ENCODE measurements at regions not wholly inside any gene's neighbourhood (a gene's known extent, or its start where the extent isn't known, plus 50 kb on each side); places are given as distances from the start of the nearest gene placed in this dataset.

- no peak for DNase-seq
Observed at GRCh38 chr13:63614874-63615612, 2199.4 kb upstream of the PCDH20 start.

GRCh38 chr13:63607153-63607552 lies 2191.5 kb upstream of the PCDH20 start:
- no peak for DNase-seq

- DNase-seq: no peak
Observed at GRCh38 chr13:63605962-63606361, 2190.3 kb upstream of the PCDH20 start.

GRCh38 chr13:63605403-63605802 lies 2189.8 kb upstream of the PCDH20 start:
- no peak for DNase-seq

- DNase-seq: no peak
Observed at GRCh38 chr13:63595811-63596210, 2180.2 kb upstream of the PCDH20 start.

GRCh38 chr13:63586467-63586866 lies 2170.8 kb upstream of the PCDH20 start:
- no peak for DNase-seq

- no peak for DNase-seq
Observed at GRCh38 chr13:63578796-63579195, 2163.1 kb upstream of the PCDH20 start.

- DNase-seq: no peak
Observed at GRCh38 chr13:63567031-63567430, 2151.4 kb upstream of the PCDH20 start.

GRCh38 chr13:63554157-63554556 lies 2138.5 kb upstream of the PCDH20 start:
- no peak for DNase-seq

- no peak for DNase-seq
Observed at GRCh38 chr13:63551731-63552130, 2136.1 kb upstream of the PCDH20 start.

- DNase-seq: no peak
Observed at GRCh38 chr13:63546524-63546923, 2130.9 kb upstream of the PCDH20 start.

- no peak for DNase-seq
Observed at GRCh38 chr13:63542770-63543169, 2127.1 kb upstream of the PCDH20 start.

GRCh38 chr13:63541336-63541735 lies 2125.7 kb upstream of the PCDH20 start:
- no peak for DNase-seq

GRCh38 chr13:63540061-63540460 lies 2124.4 kb upstream of the PCDH20 start:
- no peak for DNase-seq

- no peak for DNase-seq
Observed at GRCh38 chr13:63517371-63517770, 2101.7 kb upstream of the PCDH20 start.

- DNase-seq: no peak
Observed at GRCh38 chr13:63516124-63516523, 2100.5 kb upstream of the PCDH20 start.

- DNase-seq: no peak
Observed at GRCh38 chr13:63514886-63515285, 2099.2 kb upstream of the PCDH20 start.

GRCh38 chr13:63512095-63512494 lies 2096.4 kb upstream of the PCDH20 start:
- DNase-seq: no peak

GRCh38 chr13:63501702-63502101 lies 2086.1 kb upstream of the PCDH20 start:
- no peak for DNase-seq

GRCh38 chr13:63497601-63498000 lies 2082.0 kb upstream of the PCDH20 start:
- no peak for DNase-seq

GRCh38 chr13:63492604-63493003 lies 2077.0 kb upstream of the PCDH20 start:
- DNase-seq: no peak

GRCh38 chr13:63490149-63490548 lies 2074.5 kb upstream of the PCDH20 start:
- no peak for DNase-seq

GRCh38 chr13:63481334-63481733 lies 2065.7 kb upstream of the PCDH20 start:
- no peak for DNase-seq

GRCh38 chr13:63472711-63473110 lies 2057.1 kb upstream of the PCDH20 start:
- DNase-seq: no peak

Measured in amygdala (tissue), 56 donors.